MM.1S (cell line): ENCODE measurements at regions not wholly inside any gene's neighbourhood (a gene's known extent, or its start where the extent isn't known, plus 50 kb on each side); places are given as distances from the start of the nearest gene placed in this dataset.

Source experiments
- CTCF ChIP-seq: fragments of 300-600 bp; sonication (generic); IDR thresholded peaks from 2 replicates; pipeline ENCODE4 v1.5.1; 2016; ENCODE audit warnings: antibody characterized with exemption, low read length, mixed read lengths
- EZH2phosphoT487 ChIP-seq: fragments of 300-600 bp; sonication (generic); IDR thresholded peaks from 2 replicates; pipeline ENCODE4 v1.6.1; 2018; ENCODE audit warnings: antibody characterized with exemption, low read length

- TF ChIP-seq EZH2phosphoT487 (no peak), CTCF (no peak)
Observed at GRCh38 chr4:148964456-148964855, 522.2 kb upstream of the NR3C2 start.
